Ovary (tissue), 7 donors: ENCODE measurements at regions not wholly inside any gene's neighbourhood (a gene's known extent, or its start where the extent isn't known, plus 50 kb on each side); places are given as distances from the start of the nearest gene placed in this dataset.

ENCODE experiments used
- DNase-seq, 5 donors: peaks; one replicate each; pipeline ENCODE4 v3.0.0-alpha.2; 2019 to 2020
- H3K27ac ChIP-seq, 2 donors: fragments of 200-600 bp; one replicate each; pipeline versions ENCODE4 v1.5.1 to v1.8.0; 2019 to 2022
- H3K27me3 ChIP-seq: fragments of 200-600 bp; one replicate; pipeline ENCODE4 v1.8.0; 2022
- H3K36me3 ChIP-seq: fragments of 200-600 bp; sonication (generic); one replicate; pipeline ENCODE4 v1.5.1; 2019
- H3K4me1 ChIP-seq: one replicate; pipeline ENCODE4 v1.8.1; 2013; ENCODE audit warnings: mild to moderate bottlenecking, moderate library complexity; ENCODE audit not compliant: insufficient read depth
- H3K4me3 ChIP-seq: fragments of 200-600 bp; sonication (generic); one replicate; pipeline ENCODE4 v1.5.1; 2017
- H3K9me3 ChIP-seq, 2 donors: fragments of 200-600 bp in 1 of 2; sonication (generic) in 1 of 2; one replicate each; pipeline versions ENCODE4 v1.5.1 to v1.8.1; 2013 to 2019; ENCODE audit warnings: mild to moderate bottlenecking in 1 of 2, moderate library complexity in 1 of 2
- CTCF ChIP-seq, 3 donors: fragments of 450-650 bp in 2 of 3; fragments of 200-600 bp in 1 of 3; IDR thresholded peaks; one replicate each; pipeline versions ENCODE4 v1.5.1 to v1.8.0; 2016 to 2022; ENCODE audit warnings: antibody characterized with exemption in 3 of 3, mild to moderate bottlenecking in 1 of 3
- EP300 ChIP-seq: sonication (generic); formaldehyde crosslinking; IDR thresholded peaks from one replicate; pipeline ENCODE4 v1.6.1; 2017; ENCODE audit warnings: antibody characterized with exemption
- POLR2A ChIP-seq: fragments of 450-650 bp; IDR thresholded peaks from one replicate; pipeline ENCODE4 v1.6.1; 2017; ENCODE audit warnings: antibody characterized with exemption, mild to moderate bottlenecking, moderate library complexity
- WGBS, 3 donors: extraction: QIAGEN DNeasy Blood & Tissue Kit in 1 of 3; methylation state at CpG; one replicate each; pipeline versions ENCODE4 v1.1.5 to v1.1.7; 2013 to 2017; 5-methylcytosine and 5-hydroxymethylcytosine counted together
- intact Hi-C, 4 donors: fragments of 100-400 bp; cut with DNase I; formaldehyde crosslinking; loops; one replicate each; pipeline versions ENCODE4 v1.11.0 to v1.15.1; 2022 to 2023
- donor health status: DM: no; HTN: no; CAD: no; lungs with moderate emphysema.
- donor health status: DM: no; HTN: no; CAD: no.
- donor health status: Bipolar disorder and iron deficiency.
- donor health status: DM: no; HTN: no; CAD: no.
- donor health status: DM: yes; HTN: yes; CAD: no.

- H3K4me3 ChIP-seq, result no peak overlapping the region
- intact Hi-C loops, result no loop called here
- no peaks in the 10 kb centered on the region for H3K4me1 ChIP-seq
- DNase-seq, result no peak
- no peak overlapping the region for H3K27ac ChIP-seq
- 86 to 93% (median 93%) methylated on average over 6 of the region's 6 CpGs for WGBS, 3 donors
- H3K9me3 ChIP-seq, result no peaks in the 10 kb centered on the region
- H3K36me3 ChIP-seq, result no peaks in the 10 kb centered on the region
- H3K27me3 ChIP-seq, result no peaks in the 10 kb centered on the region
- TF ChIP-seq EP300 (no peak), CTCF (IDR thresholded peaks at IDR 0.05) (no peak), POLR2A (no peak)
Observed at GRCh38 chr2:185990861-185991525, 252.4 kb downstream of the FSIP2 start.

GRCh38 chr2:185998562-185999070, 260.0 kb downstream of the FSIP2 start:
- H3K27ac ChIP-seq, result no peak overlapping the region
- H3K36me3 ChIP-seq, result no peaks in the 10 kb centered on the region
- DNase-seq, result no peak
- no peaks in the 10 kb centered on the region for H3K9me3 ChIP-seq
- intact Hi-C loops, result no loop called here
- TF ChIP-seq CTCF (IDR thresholded peaks at IDR 0.05) (no peak), POLR2A (no peak), EP300 (no peak)
- no peaks in the 10 kb centered on the region for H3K27me3 ChIP-seq
- H3K4me1 ChIP-seq, result no peaks in the 10 kb centered on the region
- H3K4me3 ChIP-seq, result no peak overlapping the region
- 90 to 95% (median 92%) methylated on average over 2 of the region's 2 CpGs for WGBS, 3 donors

- Histone ChIP-seq H3K9me3 (no peaks in the 10 kb centered on the region), H3K4me3 (no peak overlapping the region), H3K27ac (no peak overlapping the region), H3K27me3 (no peaks in the 10 kb centered on the region), H3K36me3 (no peaks in the 10 kb centered on the region), H3K4me1 (no peaks in the 10 kb centered on the region)
- intact Hi-C loops, result no loop called here
- no peak for TF ChIP-seq CTCF (IDR thresholded peaks at IDR 0.05)
- no peak for TF ChIP-seq POLR2A
- no peak for TF ChIP-seq EP300
- WGBS, 3 donors, result 83 to 85% (median 84%) methylated on average over 2 of the region's 2 CpGs
- DNase-seq, result no peak
Observed at GRCh38 chr2:186009341-186009740, 270.7 kb downstream of the FSIP2 start.

GRCh38 chr2:186017278-186017677, 278.7 kb downstream of the FSIP2 start:
- no peaks in the 10 kb centered on the region for H3K9me3 ChIP-seq
- intact Hi-C loops, result no loop called here
- no peak overlapping the region for H3K4me3 ChIP-seq
- H3K36me3 ChIP-seq, result no peaks in the 10 kb centered on the region
- no peak for DNase-seq
- H3K4me1 ChIP-seq, result no peaks in the 10 kb centered on the region
- no peaks in the 10 kb centered on the region for H3K27me3 ChIP-seq
- WGBS, 3 donors, result 81 to 89% (median 85%) methylated on average over 4 of the region's 4 CpGs
- no peak overlapping the region for H3K27ac ChIP-seq
- no peak for TF ChIP-seq CTCF (IDR thresholded peaks at IDR 0.05)
- no peak for TF ChIP-seq POLR2A
- no peak for TF ChIP-seq EP300
